Occipital lobe (tissue), 1 donor: ENCODE measurements at regions not wholly inside any gene's neighbourhood (a gene's known extent, or its start where the extent isn't known, plus 50 kb on each side); places are given as distances from the start of the nearest gene placed in this dataset.

Experiments
- DNase-seq: peaks from one replicate; lab custom pipeline; 2025; lab: John Stamatoyannopoulos, UW

DNA sequence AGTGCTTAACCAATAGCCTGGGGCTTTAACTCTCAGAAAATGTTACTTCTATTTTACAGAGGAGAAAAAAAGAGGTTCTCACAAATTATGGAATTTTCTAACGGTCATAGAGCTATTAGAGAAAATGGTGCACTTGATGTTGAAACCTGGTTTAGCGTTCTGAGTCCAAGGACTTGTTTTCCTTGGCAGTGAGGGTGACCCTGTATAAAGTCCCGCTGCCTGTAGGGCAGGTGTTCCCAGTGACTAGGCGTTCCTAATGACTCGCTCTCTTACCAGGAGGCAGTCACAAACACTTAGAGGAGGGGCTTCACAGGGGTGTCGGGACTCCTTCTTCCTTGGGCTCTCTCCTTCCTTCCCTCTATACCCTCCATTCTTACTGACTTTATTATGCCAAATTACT, 175.8 kb downstream of the ACTR3 start:
- DNase-seq, result no peak

DNA sequence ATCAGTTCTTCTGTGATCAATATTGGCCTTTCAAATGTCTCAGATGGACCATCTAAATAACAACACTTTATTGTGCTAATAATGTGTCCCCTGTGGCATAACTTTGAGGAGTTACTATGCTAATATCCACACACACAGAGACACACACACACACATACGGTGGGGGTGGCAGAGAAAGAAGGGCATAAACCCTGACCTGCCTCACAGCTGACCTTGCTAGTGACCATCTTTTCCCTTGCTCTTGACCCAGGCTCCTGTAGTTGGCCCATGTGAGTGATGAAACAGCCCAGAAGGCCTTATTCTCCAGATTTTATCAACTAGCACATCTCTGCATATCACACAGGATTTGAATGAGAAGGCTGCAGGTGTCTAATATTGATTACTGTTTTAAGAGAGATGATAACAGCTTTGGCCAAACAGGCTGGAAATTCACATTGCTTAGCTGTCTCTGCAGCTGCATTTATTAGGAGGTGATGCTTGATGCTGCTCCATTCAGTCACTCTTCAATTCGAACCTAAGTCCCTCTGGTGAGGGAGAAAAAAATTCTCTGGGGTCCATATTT, 176.4 kb downstream of the ACTR3 start:
- no peak for DNase-seq

DNA sequence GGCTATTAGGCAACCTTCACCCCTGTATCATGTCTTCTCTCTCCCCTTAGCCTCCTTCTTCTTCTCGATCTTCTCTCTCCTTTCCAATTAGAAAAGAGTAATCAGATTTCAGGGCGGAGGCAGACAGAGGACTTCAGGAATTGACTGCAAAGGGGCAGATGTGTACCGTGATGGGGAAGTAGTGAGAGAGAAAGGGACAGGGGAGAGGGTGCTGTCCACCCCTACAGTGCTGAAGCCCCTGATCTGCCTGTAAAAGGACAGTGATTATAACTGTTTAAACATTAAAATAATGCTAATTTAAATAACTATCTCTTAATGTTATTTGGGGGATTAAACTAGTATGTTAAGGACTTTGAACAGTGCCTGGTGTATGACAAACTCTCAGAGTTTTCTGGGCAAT, 178.5 kb downstream of the ACTR3 start:
- no peak for DNase-seq

DNA sequence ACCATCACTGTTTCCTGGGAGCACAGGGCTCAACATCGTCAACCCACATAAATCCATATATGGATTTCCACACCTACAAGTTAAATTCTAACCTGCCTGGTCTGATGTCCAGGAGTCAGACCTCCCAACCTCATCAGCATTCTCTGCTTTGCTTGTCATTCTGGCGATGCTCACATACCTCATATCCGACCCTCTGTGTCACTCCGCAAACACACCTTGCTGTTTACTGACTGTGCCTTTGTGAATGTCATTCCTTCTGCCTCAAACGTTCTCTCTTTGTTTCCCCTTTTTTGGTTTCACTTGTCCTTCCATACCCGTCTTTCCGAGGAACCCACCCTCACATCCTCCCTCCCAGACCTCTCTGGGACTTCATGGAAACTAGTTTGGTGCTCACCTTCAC, 187.1 kb downstream of the ACTR3 start:
- no peak for DNase-seq

DNA sequence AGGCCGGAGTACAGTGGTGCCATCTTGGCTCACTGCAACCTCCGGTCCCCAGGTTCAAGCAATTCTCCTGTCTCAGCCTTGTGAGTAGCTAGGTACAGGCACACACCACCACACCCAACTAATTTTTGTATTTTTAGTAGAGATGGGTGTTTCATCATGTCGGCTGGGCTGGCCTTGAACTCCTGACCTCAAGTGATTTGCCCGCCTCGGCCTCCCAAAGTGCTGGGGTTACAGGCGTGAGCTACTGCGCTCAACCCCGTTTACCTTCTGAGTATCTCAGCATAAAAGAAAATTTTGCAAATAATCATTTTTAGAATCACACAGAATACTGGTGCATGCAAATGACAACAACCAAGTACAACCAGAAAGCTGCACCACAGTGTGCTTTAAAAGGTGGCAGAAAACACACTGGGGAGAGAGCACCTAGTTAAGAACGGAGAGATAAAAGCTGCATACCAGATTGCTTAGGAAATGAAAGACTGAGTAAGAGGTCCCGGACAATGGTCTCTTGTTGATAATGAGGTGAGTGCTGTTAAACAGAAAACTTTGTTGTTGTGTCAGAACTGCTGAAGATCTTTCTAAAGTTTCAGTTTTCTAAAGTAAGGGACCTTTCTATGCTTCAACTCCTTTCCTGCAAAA, 189.6 kb downstream of the ACTR3 start:
- DNase-seq, result no peak

DNA sequence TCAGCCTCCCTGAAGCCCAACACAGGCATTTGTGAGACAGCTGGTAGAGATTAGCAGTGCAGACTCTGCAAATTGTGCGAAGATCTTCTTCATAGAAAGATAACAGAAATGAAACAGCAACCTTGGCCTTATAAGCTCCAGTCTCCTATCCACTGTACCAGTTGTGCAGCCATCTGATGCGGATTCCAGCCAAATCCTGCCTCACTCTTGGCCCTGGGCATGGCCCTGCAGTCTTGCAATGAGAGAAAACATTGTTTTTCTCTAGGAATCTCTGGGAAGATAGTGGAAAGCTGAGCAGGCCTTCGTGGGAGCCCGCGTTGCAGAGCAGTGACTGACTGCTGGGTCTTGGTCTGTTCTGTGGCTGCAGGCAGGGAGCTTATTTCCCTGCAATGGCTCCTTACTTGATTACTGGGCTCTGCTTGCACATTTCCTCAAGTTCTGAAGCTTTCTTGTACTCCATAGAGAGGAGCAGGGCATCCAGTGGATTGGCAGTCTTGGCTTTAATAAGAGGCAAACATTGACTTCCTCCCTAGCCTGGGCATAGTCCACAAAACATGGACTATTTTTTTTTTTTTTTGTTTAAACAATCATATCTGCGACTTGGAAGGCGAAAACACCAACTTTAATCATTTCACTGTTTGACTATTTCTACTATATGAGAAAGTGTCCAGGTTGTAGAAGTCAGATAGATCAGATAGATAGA, 193.0 kb downstream of the ACTR3 start:
- DNase-seq, result no peak

DNA sequence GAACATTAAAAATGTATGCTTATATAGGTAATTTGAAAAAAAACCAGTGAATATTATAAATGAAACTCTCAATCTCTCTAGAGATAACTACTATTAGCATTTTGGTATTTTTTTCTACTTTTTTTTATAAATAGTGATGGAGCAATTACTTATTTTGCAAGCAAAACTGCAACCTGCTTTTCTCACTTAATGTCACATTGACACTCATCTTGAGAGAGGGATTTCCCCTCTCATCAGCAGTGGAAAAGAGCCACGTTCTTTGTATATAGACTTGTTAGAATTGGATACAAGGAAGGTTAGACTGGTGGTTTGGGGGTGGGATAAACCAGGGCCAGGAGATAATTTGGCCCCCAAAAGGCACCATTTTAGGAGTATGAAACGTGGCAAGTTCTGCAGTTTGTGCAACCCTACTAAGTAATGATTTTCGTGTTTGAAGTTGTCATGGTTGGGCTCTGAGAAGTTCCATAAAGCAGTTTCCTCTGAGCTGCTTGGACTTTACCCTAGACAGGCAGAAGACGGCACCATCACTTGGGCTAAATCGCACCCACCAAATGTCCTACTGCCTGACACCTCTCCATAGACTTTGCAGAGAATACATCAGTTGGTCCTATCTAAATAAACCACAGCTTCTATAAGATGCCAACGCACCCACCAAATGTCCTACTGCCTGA, 194.0 kb downstream of the ACTR3 start:
- DNase-seq, result no peak

DNA sequence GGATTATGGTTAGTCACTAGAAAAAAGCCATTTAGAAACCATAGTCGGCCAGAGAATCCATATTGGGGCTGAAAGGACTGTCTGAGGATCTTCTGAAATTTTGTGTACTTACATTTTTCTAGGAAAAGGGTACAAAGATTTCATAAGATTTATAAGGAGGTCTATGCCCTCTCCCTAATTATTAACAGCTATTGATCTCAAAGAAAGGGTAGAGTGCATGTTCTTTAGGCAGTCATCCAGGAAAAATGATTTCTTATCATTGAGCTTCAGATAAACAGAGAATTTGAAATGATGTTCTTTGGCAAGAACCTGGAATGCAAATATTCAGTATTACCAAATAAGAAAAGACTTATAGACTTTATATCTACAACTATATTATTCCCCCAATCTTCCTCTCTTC, 195.3 kb downstream of the ACTR3 start:
- DNase-seq, result no peak

DNA sequence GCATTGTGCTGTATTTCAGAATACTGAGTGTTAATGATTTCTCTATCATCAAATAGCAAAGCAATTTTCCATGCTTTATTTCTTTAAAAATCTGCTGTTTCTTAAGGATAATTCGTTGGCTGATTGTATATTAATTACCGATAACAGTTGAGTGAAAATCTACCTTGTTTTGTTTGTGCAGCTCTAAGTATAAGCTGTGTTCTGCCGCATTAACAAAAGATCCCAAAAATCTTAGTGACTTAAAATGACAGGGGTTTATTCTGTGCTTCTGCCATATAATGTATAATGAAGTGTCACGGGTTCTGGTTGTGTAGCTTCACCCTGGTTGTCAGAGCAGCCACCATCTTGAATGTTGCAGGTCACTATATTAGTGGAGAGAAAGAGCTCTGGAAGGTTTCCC, 196.1 kb downstream of the ACTR3 start:
- no peak for DNase-seq

DNA sequence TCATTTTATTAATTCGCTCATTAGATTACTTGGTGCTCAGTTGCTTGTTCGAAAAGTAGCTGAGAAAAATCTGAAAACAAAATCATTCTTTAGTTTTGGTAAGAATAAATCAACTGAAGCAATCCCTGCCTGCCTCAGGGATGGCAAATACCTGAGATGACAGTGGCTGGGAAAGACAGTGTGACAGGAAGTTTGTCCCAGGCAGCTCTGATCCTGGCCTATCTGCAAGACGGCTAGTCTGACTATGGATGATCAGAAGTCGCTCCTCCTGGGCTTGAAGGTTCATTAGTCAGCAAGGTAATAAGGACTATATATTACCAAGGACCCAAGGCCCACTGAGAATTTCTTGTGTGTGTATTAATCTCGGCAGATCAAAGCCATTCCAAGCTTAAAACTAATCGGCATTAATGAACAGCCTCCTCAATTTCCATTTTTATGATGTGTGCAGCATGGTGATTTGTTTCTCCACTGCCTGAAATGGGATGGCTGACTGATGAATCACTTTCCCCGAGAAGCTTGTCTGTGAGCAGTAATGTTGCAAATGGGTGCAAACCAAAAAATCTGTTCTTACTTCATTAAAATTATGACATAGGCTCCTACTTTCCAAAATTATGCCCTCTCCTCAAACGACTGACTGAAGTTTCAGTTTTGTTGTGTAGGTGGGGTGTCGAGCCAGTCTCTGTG, 199.9 kb downstream of the ACTR3 start:
- DNase-seq, result peak; percentile 4

DNA sequence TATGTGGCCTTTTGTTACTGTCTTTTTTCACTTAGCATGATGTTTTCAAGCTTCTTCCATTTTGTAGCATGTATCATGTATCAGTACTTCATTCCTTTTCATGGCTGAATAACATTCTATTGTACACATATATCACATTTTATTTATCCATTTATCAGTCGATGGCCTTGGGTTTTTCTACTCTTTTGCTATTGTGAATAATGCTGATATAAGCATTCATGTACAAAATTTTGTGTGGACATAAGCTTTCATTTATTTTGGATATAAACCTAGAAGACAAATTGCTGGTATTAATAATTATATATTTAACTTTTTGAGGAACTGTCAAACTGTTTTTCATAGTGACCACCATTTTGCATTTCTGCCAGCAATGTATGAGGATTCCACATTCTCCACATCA, 201.1 kb downstream of the ACTR3 start:
- no peak for DNase-seq

DNA sequence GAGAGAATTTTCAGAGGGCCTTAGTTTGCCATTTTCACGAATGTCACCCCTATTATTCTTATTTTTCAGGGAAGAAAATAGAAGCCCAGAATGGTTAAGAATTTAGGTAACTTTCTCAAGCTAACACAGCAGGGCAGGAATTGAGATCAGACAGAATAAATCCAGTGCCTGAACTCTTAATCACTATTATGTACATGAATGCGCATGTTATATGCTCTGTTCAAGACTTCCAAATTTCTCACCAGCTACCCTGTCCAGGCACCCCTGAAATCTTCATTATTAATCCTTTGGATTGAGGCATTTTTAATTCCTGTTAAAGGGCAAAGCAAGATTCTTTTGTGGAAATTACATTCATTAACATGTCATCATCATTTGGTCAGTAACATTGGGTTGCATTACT, 218.4 kb downstream of the ACTR3 start:
- no peak for DNase-seq

DNA sequence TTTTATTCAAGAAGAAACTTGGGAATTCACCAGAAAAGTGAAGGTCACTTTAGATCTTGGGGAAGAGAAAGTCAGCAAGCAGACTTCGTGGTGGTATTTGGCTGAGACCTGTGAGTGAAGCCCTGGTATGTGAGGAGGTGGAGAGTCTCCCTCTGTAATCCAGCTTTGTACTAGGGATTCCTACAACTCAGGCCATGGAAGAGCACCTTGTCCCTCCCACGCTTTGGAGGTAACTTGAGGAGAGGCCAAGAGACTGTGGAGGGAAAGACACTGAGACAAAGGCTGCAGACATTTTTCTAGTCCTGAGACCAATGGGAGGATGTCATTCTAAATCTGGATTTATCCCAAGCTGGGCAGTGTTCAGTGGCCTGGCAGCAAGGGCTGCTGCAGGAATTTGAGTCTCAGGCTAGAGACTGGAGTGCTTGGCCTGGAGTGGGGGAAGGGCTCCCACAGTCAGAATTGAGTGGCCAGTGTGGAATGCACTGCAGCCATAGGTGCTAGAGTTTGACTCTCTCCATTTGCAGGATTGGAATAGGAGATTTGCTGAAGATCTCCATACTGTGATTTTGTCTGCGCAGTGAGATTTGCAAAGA, 219.0 kb downstream of the ACTR3 start:
- DNase-seq, result no peak

DNA sequence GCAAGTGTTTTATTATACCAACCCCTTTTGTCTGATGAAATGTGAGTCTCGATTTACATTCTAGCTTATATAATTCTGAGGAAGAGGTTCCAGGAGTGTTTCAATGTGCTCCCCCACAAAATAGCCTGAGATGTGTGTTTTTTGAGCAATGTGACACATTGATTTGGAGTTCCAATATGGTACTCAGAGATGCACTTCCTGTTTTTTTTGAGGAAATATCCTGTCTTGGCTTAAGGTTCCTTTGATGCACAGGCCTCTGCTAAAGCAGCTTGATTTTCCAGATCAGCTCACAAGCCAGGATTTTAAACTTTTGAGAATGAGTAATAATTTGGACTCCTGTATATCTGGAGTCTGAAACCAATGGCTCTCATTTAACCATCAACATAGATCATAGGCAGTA, 221.4 kb downstream of the ACTR3 start:
- no peak for DNase-seq

DNA sequence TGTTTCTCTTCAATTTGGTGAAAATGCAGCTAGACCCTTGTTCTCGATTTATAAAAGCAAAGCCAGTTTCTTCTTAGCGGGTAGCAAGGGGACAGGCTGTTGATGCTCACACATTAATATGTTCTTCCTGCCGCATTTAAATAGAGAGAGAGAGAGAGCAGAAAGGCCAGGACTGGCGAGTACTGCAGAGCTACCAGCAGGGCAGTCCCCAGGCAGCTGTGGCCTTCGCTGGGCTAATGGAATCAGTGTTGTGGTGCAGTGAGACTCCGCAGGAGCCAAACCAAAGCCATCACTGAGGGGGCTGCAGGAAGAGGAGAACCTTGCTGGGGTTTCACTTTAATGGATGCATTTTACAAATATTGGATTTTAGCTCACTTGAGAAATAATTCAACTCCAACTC, 223.6 kb downstream of the ACTR3 start:
- no peak for DNase-seq

DNA sequence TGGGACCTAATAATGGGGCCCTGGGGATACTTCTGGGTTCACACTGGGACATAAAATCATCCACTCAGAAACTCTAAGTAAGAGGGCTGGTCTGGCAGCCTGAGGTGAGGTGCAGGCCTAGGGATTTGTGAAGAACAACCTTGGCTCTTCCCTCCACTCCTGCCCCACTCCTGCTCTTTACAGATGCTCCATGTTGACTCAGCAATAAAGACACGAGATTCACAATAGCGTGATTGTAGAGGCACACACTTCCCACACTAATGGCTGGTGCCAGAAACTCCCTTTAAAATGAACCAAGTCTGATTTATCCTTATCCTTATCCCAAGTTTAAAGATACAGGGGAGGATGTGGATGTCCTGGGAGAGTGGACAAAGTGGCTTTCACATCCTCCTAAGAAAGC, 228.2 kb downstream of the ACTR3 start:
- DNase-seq, result no peak

DNA sequence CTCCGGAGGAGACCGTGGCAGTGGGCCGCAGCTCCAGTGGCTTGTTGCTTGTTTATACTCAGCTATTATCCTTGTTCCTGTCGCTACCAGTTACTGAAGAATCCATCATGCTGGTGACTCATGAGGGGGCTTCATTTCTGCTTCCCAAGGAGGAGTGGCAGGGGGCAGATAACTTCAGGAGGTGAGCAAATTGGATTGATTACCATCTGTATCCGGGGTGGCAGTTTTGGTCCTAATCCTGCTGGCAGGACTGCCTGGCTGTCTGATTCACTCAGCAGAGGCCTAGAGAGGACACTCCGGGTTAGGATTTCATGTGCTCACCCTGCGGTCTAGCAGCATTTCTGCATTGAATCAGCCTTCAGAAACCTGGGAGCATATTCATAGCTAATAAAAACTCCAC, 230.0 kb downstream of the ACTR3 start:
- DNase-seq, result no peak

DNA sequence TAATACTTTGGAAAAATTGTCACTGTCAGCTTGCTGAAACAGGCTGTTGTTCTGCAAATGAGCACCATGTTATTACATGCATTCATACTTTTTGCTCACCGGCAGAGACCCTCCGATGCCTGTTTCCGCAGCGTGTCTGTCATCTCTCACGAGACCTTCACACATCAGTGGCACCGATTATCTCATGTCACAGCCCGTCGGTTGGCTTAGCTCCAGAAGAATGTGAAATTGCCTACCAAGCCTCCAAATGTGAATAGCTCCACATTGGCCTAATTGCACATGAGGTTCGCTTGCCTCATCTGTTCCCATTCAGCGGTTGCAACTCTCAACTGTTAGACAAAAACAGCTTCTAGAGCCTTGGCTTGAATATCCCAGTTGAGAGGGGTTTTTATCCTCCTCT, 233.0 kb downstream of the ACTR3 start:
- no peak for DNase-seq

DNA sequence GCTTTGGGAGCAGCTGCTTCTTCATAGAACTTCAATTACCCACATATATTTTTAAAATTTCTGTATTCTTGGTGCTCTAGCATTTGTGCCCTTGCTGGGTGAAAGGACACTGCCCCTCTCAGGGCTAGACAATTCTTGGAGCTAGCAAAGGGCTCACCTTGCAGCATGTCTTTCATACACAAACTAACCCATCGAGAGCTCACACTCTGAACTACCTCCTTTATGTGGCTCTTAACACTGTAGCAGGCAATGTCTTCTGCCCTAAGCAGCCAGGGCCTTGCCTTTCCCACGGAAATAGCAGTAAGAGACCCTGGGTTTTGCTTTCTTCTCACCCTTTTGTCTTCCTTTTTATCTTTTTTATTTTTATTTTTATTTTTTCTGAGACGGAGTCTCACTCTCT, 234.0 kb downstream of the ACTR3 start:
- no peak for DNase-seq

DNA sequence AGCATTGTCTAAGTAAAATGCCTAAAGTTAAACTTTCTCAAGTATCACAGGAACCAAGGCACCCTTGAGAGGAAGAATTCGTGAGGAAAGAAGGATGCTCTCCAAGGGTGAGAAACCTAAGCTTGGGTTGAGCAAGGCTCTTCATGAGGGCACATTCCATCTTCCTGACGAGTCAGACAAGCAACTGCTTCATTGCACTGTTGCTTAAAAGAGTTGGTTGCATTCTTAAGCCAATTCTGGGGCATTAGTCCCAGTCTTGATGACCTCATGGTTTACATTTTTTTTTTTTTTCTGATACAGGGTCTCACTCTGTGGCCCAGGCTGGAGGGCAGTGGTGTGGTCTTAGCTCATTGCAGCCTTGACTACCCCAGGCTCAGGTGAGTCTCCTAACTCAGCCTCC, 237.5 kb downstream of the ACTR3 start:
- no peak for DNase-seq

DNA sequence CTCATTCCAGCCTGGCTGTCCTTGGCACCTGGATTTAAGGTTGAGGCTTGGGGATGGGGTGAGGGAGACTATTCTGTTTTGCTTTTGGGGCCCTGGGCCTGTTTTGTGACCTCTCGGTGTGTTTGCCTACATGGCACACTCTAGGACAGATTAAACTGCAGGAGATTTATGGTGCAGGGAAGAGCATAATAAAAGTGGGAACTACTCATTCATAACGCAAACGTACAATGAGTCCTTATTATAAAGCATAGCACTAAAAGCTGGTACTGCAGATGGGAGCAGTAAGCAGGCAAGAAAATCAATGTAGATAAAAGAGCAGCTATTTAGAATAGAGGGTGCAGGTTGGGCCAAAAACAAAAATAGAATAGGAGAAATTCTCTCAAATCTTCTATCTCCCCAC, 238.4 kb downstream of the ACTR3 start:
- no peak for DNase-seq

DNA sequence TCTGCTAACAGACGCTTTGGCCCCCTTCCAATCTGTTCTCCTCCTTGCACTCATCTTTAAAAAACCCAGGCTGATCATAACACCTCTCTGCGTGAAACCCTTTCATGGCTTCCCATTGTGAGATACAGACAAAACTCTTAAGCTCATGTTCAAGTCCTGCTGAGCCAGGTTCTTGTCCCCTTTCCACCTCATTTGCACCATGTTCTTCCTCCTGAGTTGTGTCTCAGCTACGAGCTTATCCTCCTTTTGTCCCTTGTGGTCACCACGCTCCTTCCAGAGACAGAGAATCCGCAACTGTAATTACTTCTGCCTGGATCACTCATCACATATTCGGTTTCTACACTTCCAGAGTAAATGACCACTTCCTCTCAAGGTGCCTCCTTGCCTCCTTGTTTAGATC, 238.8 kb downstream of the ACTR3 start:
- no peak for DNase-seq
